ENCODE measurements at regions not wholly inside any gene's neighbourhood (a gene's known extent, or its start where the extent isn't known, plus 50 kb on each side); places are given as distances from the start of the nearest gene placed in this dataset.

DNA sequence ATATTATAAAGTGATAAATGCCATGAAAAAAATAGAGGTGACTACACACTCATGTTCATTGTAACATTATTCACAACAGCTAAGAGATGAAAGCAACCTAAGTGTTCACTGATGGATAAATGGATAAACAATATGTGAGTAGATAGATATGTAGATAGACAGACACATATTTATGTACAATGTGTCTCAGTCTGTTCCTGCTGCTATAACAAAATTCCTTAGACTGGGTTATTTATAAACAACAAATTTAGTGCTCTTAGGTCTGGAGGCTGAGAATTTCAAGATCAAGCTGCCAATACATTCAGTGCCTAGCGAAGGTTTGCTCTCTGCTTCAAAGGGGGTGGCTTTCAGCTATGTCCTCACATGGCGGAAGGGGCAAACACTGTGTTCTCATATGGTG, 312.5 kb downstream of the ZNF621 start:
- H3K4me1 ChIP-seq (ENCODE audit: control insufficient read depth, insufficient read depth, low read length): no peaks in the 10 kb centered on the region
- H3K36me3 ChIP-seq (ENCODE audit: control insufficient read depth in 2 of 2, insufficient read depth in 2 of 2, low read length in 2 of 2): no peaks in the 10 kb centered on the region
- no peaks in the 10 kb centered on the region for H3K9me3 ChIP-seq (ENCODE audit: control insufficient read depth in 2 of 2, low read length in 2 of 2)
- no peak overlapping the region for H3K4me3 ChIP-seq (ENCODE audit: low read length in 2 of 2)
- H3K9ac ChIP-seq (ENCODE audit: low read length in 2 of 2): no peak overlapping the region
- H3K27ac ChIP-seq (ENCODE audit: low read length): no peak overlapping the region
- no peaks in the 10 kb centered on the region for H3K27me3 ChIP-seq (ENCODE audit: control insufficient read depth in 1 of 2, insufficient read depth in 2 of 2, low read length in 2 of 2)

DNA sequence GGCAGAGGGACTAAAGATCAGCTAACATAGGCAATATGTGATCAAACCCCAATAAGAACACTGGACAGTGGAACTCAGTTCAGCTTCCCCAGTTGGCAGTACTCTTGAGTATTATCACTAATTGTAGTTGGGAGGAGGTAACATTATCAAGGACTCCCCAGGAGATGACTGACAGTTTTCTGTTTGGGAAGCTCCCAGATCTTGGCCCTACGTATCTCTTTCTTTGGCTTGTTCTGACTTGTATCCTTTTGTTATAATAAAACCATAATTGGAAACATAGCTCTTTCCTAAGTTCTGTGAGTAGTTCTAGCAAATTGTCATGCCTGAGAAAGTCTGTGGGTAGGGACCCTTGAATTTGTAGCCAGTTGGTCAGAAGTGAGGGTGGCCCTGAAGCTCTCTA, 316.4 kb downstream of the ZNF621 start:
- no peak overlapping the region for H3K4me3 ChIP-seq (ENCODE audit: low read length in 2 of 2)
- no peaks in the 10 kb centered on the region for H3K36me3 ChIP-seq (ENCODE audit: control insufficient read depth in 2 of 2, insufficient read depth in 2 of 2, low read length in 2 of 2)
- H3K4me1 ChIP-seq (ENCODE audit: control insufficient read depth, insufficient read depth, low read length): no peaks in the 10 kb centered on the region
- no peak overlapping the region for H3K27ac ChIP-seq (ENCODE audit: low read length)
- H3K9me3 ChIP-seq (ENCODE audit: control insufficient read depth in 2 of 2, low read length in 2 of 2): peaks cover 0 to 3% of the 10 kb centered on the region in 2 donors
- H3K9ac ChIP-seq (ENCODE audit: low read length in 2 of 2): no peak overlapping the region
- H3K27me3 ChIP-seq (ENCODE audit: control insufficient read depth in 1 of 2, insufficient read depth in 2 of 2, low read length in 2 of 2): no peaks in the 10 kb centered on the region

DNA sequence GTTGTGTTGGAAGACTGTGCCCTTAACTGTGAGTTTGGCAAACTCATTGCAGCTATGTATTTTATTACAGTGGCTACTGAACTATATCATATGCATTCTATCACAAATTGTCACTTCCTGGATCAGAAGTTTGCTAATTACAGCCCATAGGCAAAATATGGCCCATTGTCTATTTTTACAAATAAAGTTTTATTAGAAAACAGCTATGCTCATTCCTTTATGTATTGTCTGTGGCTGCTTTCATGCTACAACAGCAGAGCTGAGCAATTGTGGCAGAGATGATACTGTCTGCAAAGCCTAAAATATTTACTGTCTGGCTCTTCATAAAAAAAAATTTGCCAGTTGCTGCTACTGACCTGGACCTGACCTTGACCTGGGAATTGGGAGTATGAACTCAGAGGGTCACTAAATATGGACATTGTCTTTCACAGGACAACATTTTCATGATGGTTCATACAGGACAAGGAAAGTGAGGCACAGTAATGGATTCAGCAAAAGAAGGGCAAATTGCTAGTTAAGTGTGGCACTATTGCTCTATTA, 316.9 kb downstream of the ZNF621 start:
- H3K36me3 ChIP-seq (ENCODE audit: control insufficient read depth in 2 of 2, insufficient read depth in 2 of 2, low read length in 2 of 2): no peaks in the 10 kb centered on the region
- peaks cover 0 to 3% of the 10 kb centered on the region in 2 donors for H3K9me3 ChIP-seq (ENCODE audit: control insufficient read depth in 2 of 2, low read length in 2 of 2)
- no peaks in the 10 kb centered on the region for H3K4me1 ChIP-seq (ENCODE audit: control insufficient read depth, insufficient read depth, low read length)
- no peak overlapping the region for H3K4me3 ChIP-seq (ENCODE audit: low read length in 2 of 2)
- no peaks in the 10 kb centered on the region for H3K27me3 ChIP-seq (ENCODE audit: control insufficient read depth in 1 of 2, insufficient read depth in 2 of 2, low read length in 2 of 2)
- no peak overlapping the region for H3K9ac ChIP-seq (ENCODE audit: low read length in 2 of 2)
- H3K27ac ChIP-seq (ENCODE audit: low read length): no peak overlapping the region

DNA sequence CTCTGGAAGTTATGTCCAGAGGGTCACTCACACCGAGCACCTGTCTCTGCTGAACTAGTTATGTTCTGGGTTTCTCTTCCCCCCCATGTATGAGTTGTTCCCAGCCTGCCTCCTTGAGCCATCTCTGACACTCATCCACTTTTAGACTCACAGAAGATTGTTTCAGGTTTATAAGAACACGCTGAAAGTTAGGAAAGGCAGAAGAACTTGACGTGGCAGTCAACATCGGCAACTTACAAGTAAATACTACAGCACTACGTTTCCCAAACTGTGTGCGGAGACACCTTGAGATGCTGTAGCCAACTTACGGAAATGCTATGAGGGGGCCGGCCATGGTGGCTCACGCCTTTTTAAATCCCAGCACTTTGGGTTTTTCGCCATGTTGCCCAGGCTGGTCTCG, 318.0 kb downstream of the ZNF621 start:
- peaks cover 0 to 3% of the 10 kb centered on the region in 2 donors for H3K9me3 ChIP-seq (ENCODE audit: control insufficient read depth in 2 of 2, low read length in 2 of 2)
- no peak overlapping the region for H3K9ac ChIP-seq (ENCODE audit: low read length in 2 of 2)
- H3K4me1 ChIP-seq (ENCODE audit: control insufficient read depth, insufficient read depth, low read length): no peaks in the 10 kb centered on the region
- no peak overlapping the region for H3K4me3 ChIP-seq (ENCODE audit: low read length in 2 of 2)
- H3K36me3 ChIP-seq (ENCODE audit: control insufficient read depth in 2 of 2, insufficient read depth in 2 of 2, low read length in 2 of 2): no peaks in the 10 kb centered on the region
- H3K27ac ChIP-seq (ENCODE audit: low read length): no peak overlapping the region
- no peaks in the 10 kb centered on the region for H3K27me3 ChIP-seq (ENCODE audit: control insufficient read depth in 1 of 2, insufficient read depth in 2 of 2, low read length in 2 of 2)

DNA sequence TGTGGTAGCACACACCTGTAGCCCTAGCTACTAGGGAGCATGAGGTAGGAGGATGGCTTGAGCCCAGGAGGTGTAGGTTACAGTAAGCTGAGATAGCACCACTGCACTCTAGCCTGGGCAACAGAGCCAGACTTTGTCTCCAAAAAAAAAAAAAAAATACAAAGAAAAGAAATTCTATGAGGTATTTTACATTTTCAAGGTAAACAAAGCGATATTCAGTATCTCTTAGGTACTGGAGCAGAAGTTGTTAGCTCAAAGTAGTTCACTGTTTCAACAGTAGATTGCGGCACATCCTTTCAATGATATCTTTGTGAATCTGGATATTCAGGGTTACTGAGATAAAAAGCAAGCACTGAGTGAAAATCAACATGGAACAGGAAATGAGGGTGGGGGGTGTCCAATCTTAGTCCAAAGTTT, 318.5 kb downstream of the ZNF621 start:
- Histone ChIP-seq H3K9ac (ENCODE audit: low read length in 2 of 2) (no peak overlapping the region), H3K27ac (ENCODE audit: low read length) (no peak overlapping the region), H3K4me3 (ENCODE audit: low read length in 2 of 2) (no peak overlapping the region), H3K4me1 (ENCODE audit: control insufficient read depth, insufficient read depth, low read length) (peaks cover 2% of the 10 kb centered on the region), H3K27me3 (ENCODE audit: control insufficient read depth in 1 of 2, insufficient read depth in 2 of 2, low read length in 2 of 2) (no peaks in the 10 kb centered on the region), H3K9me3 (ENCODE audit: control insufficient read depth in 2 of 2, low read length in 2 of 2) (peaks cover 0 to 3% of the 10 kb centered on the region in 2 donors), H3K36me3 (ENCODE audit: control insufficient read depth in 2 of 2, insufficient read depth in 2 of 2, low read length in 2 of 2) (no peaks in the 10 kb centered on the region)

DNA sequence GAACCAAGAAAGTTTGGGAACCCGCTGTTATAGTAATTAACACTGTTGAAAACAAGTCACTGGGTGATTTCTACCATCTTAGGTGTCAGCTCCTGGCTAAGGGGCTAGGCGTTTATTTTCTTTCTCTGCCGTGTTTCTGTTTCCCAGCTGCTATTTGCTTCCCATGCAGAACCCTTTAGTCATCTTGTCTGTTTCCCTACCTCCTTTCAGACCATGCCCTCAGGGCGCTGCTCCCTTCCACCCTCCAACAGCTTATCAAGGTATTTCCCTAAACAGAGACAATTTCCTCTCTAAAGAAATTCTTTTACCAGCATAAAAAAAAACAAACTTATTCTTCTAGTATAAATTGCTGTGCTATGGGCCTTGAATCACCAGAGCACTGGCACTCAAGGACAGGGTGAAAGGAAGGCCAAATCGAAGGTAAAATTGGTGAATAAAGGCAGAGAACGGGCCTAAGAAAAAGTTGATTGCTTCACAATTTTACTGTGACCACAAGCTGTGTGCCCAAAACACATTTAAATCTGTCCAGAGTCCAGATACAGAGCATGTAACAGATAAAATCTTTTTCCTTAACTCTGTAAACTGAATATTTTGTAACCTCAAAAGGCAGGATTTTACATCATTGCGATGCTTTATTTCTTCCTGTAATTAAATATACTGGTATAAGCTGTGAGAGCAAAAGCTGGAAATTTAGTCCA, 319.2 kb downstream of the ZNF621 start:
- peaks cover 0 to 3% of the 10 kb centered on the region in 2 donors for H3K9me3 ChIP-seq (ENCODE audit: control insufficient read depth in 2 of 2, low read length in 2 of 2)
- no peaks in the 10 kb centered on the region for H3K36me3 ChIP-seq (ENCODE audit: control insufficient read depth in 2 of 2, insufficient read depth in 2 of 2, low read length in 2 of 2)
- peaks cover 2% of the 10 kb centered on the region for H3K4me1 ChIP-seq (ENCODE audit: control insufficient read depth, insufficient read depth, low read length)
- H3K9ac ChIP-seq (ENCODE audit: low read length in 2 of 2): no peak overlapping the region
- no peak overlapping the region for H3K4me3 ChIP-seq (ENCODE audit: low read length in 2 of 2)
- no peak overlapping the region for H3K27ac ChIP-seq (ENCODE audit: low read length)
- H3K27me3 ChIP-seq (ENCODE audit: control insufficient read depth in 1 of 2, insufficient read depth in 2 of 2, low read length in 2 of 2): no peaks in the 10 kb centered on the region

DNA sequence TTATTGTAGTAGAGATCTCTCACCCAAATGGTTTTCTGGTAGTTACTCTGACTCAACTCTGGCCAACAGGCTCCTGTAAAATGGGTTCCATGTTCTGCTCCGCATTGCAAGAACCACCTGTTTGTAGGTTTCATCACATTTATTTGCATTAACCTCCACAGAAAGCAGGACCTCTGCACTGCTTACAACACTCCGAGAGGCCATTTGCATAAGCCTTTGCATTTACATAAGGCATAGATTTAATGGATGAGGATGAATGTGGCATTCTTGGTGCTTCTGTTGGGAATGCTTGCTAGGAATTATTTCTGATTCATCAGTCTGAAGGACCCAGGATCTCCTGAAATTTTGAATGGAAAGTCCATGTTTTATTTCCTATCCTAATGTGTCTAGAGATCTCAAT, 320.1 kb downstream of the ZNF621 start:
- Histone ChIP-seq H3K4me3 (ENCODE audit: low read length in 2 of 2) (no peak overlapping the region), H3K4me1 (ENCODE audit: control insufficient read depth, insufficient read depth, low read length) (peaks cover 2% of the 10 kb centered on the region), H3K27me3 (ENCODE audit: control insufficient read depth in 1 of 2, insufficient read depth in 2 of 2, low read length in 2 of 2) (no peaks in the 10 kb centered on the region), H3K27ac (ENCODE audit: low read length) (no peak overlapping the region), H3K36me3 (ENCODE audit: control insufficient read depth in 2 of 2, insufficient read depth in 2 of 2, low read length in 2 of 2) (no peaks in the 10 kb centered on the region), H3K9ac (ENCODE audit: low read length in 2 of 2) (no peak overlapping the region), H3K9me3 (ENCODE audit: control insufficient read depth in 2 of 2, low read length in 2 of 2) (peaks cover 0 to 3% of the 10 kb centered on the region in 2 donors)

DNA sequence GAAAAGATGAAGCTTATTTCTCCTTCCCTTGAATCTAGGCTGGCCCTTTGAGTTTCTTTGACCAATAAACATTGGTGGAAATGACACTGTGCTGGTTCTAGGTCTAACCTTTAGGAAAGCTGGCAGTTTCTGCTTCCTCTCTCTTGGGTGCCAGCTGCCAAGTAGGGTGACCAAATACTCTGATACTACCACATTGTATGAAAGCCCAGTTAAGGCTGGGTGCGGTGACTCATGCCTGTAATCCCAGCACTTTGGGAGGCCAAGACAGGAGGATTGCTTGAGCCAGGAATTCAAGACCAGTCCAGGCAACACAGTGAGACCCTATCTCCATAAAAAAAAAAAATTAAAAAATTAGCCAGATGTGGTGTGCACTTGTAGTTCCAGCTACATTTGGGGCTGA, 320.7 kb downstream of the ZNF621 start:
- H3K4me1 ChIP-seq (ENCODE audit: control insufficient read depth, insufficient read depth, low read length): peaks cover 2% of the 10 kb centered on the region
- no peak overlapping the region for H3K4me3 ChIP-seq (ENCODE audit: low read length in 2 of 2)
- H3K9me3 ChIP-seq (ENCODE audit: control insufficient read depth in 2 of 2, low read length in 2 of 2): peaks cover 0 to 3% of the 10 kb centered on the region in 2 donors
- no peak overlapping the region for H3K9ac ChIP-seq (ENCODE audit: low read length in 2 of 2)
- no peaks in the 10 kb centered on the region for H3K27me3 ChIP-seq (ENCODE audit: control insufficient read depth in 1 of 2, insufficient read depth in 2 of 2, low read length in 2 of 2)
- no peaks in the 10 kb centered on the region for H3K36me3 ChIP-seq (ENCODE audit: control insufficient read depth in 2 of 2, insufficient read depth in 2 of 2, low read length in 2 of 2)
- no peak overlapping the region for H3K27ac ChIP-seq (ENCODE audit: low read length)

DNA sequence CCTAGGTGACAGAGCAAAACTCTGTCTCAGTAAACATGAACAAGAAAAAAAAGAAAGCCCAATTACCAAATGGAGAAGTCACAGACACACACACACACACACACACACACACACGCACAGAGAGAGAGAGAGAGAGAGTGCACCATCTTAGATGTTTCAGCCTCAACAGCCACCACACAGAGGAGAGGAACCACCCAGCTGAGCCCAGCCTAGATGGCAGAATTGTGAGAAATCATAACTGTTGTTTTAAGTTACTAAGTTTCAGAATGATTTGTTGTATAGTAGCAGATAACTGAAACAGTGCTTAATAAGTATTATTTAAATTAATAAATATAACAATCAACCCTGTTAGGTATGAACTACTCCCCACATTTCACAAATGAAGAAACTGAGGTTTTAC, 321.2 kb downstream of the ZNF621 start:
- no peaks in the 10 kb centered on the region for H3K27me3 ChIP-seq (ENCODE audit: control insufficient read depth in 1 of 2, insufficient read depth in 2 of 2, low read length in 2 of 2)
- H3K27ac ChIP-seq (ENCODE audit: low read length): no peak overlapping the region
- H3K4me3 ChIP-seq (ENCODE audit: low read length in 2 of 2): no peak overlapping the region

DNA sequence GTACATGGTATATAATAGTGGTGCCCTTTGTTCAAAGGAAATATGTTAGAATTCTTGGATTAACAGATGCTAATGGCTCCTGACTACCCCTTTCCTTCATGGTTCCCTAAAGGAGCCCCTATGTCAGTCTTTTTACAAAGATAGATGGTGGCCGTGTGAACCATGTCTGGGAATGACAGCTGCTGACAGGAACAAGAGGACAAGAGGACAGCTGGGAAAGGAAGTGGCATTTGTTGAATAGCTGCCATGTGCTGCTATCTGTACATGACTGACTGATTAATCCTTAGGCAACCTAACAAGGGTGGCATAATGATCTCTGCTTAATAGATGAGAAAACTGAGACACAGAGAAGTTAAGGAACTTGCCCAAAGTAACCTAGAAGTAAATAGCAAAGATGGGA, 321.7 kb downstream of the ZNF621 start:
- Histone ChIP-seq H3K36me3 (ENCODE audit: control insufficient read depth in 2 of 2, insufficient read depth in 2 of 2, low read length in 2 of 2) (no peaks in the 10 kb centered on the region), H3K27me3 (ENCODE audit: control insufficient read depth in 1 of 2, insufficient read depth in 2 of 2, low read length in 2 of 2) (no peaks in the 10 kb centered on the region), H3K9ac (ENCODE audit: low read length in 2 of 2) (no peak overlapping the region), H3K27ac (ENCODE audit: low read length) (no peak overlapping the region), H3K9me3 (ENCODE audit: control insufficient read depth in 2 of 2, low read length in 2 of 2) (peaks cover 0 to 3% of the 10 kb centered on the region in 2 donors), H3K4me3 (ENCODE audit: low read length in 2 of 2) (no peak overlapping the region), H3K4me1 (ENCODE audit: control insufficient read depth, insufficient read depth, low read length) (peaks cover 2% of the 10 kb centered on the region)

More for the DNA sequence above, 321.2 kb downstream of the ZNF621 start:
- Histone ChIP-seq H3K4me1 (ENCODE audit: control insufficient read depth, insufficient read depth, low read length) (peaks cover 2% of the 10 kb centered on the region), H3K9me3 (ENCODE audit: control insufficient read depth in 2 of 2, low read length in 2 of 2) (peaks cover 0 to 3% of the 10 kb centered on the region in 2 donors), H3K9ac (ENCODE audit: low read length in 2 of 2) (no peak overlapping the region), H3K36me3 (ENCODE audit: control insufficient read depth in 2 of 2, insufficient read depth in 2 of 2, low read length in 2 of 2) (no peaks in the 10 kb centered on the region)

DNA sequence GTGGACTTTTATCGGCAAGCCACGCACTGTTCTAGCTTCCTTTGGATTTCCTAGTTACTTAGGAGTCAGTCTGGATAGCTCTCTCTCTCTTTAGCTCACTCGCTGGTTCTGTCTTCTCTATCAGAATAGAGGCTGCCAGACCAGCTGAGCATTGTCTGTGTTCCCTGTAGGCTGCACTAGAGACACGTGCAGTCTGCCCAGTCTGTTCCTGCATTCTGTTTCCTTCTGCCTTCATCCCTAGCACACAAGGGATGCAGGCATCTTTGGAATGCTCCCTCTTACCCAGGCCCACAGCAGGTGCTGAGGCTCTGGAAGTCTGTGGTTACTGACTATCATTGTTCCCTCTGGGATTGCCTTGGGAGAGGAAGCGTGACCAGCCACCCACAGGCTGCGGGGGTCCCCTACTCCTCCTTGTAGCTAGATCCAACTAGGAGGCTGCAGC, 322.8 kb downstream of the ZNF621 start:
- Histone ChIP-seq H3K27ac (ENCODE audit: low read length) (no peak overlapping the region), H3K9me3 (ENCODE audit: control insufficient read depth in 2 of 2, low read length in 2 of 2) (peaks cover 0 to 3% of the 10 kb centered on the region in 2 donors), H3K9ac (ENCODE audit: low read length in 2 of 2) (no peak overlapping the region)

More for the DNA sequence above, 322.8 kb downstream of the ZNF621 start:
- H3K4me1 ChIP-seq (ENCODE audit: control insufficient read depth, insufficient read depth, low read length): peaks cover 2% of the 10 kb centered on the region
- H3K27me3 ChIP-seq (ENCODE audit: control insufficient read depth in 1 of 2, insufficient read depth in 2 of 2, low read length in 2 of 2): no peaks in the 10 kb centered on the region
- no peaks in the 10 kb centered on the region for H3K36me3 ChIP-seq (ENCODE audit: control insufficient read depth in 2 of 2, insufficient read depth in 2 of 2, low read length in 2 of 2)
- H3K4me3 ChIP-seq (ENCODE audit: low read length in 2 of 2): no peak overlapping the region
